ENCODE measurements at regions not wholly inside any gene's neighbourhood (a gene's known extent, or its start where the extent isn't known, plus 50 kb on each side); places are given as distances from the start of the nearest gene placed in this dataset.

GRCh38 chr22:48579928-48580309 is 1247.8 kb downstream of the BRD1 start:
- H3K27me3 Mint-ChIP-seq (ENCODE audit: insufficient read depth, low read depth, poor library complexity): peaks cover 8% of the 10 kb centered on the region
- Histone ChIP-seq H3K4me2 (no peak overlapping the region), H4K20me1 (replicated peaks; ENCODE audit: insufficient read depth) (no peaks in the 10 kb centered on the region)

More at GRCh38 chr22:48579928-48580309, 1247.8 kb downstream of the BRD1 start:
- H3K36me3 ChIP-seq (ENCODE audit: insufficient read depth): no peaks in the 10 kb centered on the region
- ATAC-seq: no peak
- Mint-ChIP-seq H3K4me1 (peaks cover 12% of the 10 kb centered on the region), H3K9me3 (no peaks in the 10 kb centered on the region), H3K36me3 (ENCODE audit: low read depth) (peaks cover 3% of the 10 kb centered on the region; the same call in 1 of the 3 replicates), H3K27ac (no peak overlapping the region), H3K4me3 (no peak overlapping the region)
- H3K4me1 ChIP-seq (ENCODE audit: insufficient read depth): no peaks in the 10 kb centered on the region
- TF ChIP-seq EZH2 (IDR thresholded peaks at IDR 0.05; ENCODE audit: low read depth, unreplicated experiment) (no peak), ETS1 (IDR thresholded peaks at IDR 0.05) (no peak), ZNF114 (CRISPR knock-in tag; IDR thresholded peaks at IDR 0.05) (no peak), REST (IDR thresholded peaks at IDR 0.05; ENCODE audit: unreplicated experiment) (no peak), JUNB (IDR thresholded peaks at IDR 0.05; ENCODE audit: unreplicated experiment) (no peak), CTCF (conservative IDR thresholded peaks at IDR 0.05; ENCODE audit: low read depth in 2 of 2) (no peak), EZH2phosphoT487 (IDR thresholded peaks at IDR 0.05; ENCODE audit: unreplicated experiment) (no peak), ZNF462 (CRISPR knock-in tag; IDR thresholded peaks at IDR 0.05) (no peak), ZNF331 (CRISPR knock-in tag; IDR thresholded peaks at IDR 0.05; ENCODE audit: low read depth) (no peak)
- H3F3A ChIP-seq (replicated peaks; ENCODE audit: low read depth): no peaks in the 10 kb centered on the region
- no peak overlapping the region for H3K4me3 ChIP-seq
- H2AFZ ChIP-seq: no peak overlapping the region
- no peaks in the 10 kb centered on the region for H3K9me2 ChIP-seq (ENCODE audit: insufficient read depth)
- no peak overlapping the region for H3K27ac ChIP-seq (ENCODE audit: low read depth)
- no peaks in the 10 kb centered on the region for H3K79me2 ChIP-seq (replicated peaks; ENCODE audit: insufficient read depth)
- H3K27me3 ChIP-seq (ENCODE audit: insufficient read depth): peaks cover 5% of the 10 kb centered on the region; the same call in 1 of the 2 replicates
- DNase-seq (ENCODE audit: low spot score): no peak

Data from GM23338 (cell line).